A673 (cell line): ENCODE measurements at regions not wholly inside any gene's neighbourhood (a gene's known extent, or its start where the extent isn't known, plus 50 kb on each side); places are given as distances from the start of the nearest gene placed in this dataset.

Experiments
- BruUV-seq: library from RNA; stranded (reverse); fragments of 400-500 nt; replicated peaks from 2 replicates; lab custom pipeline; 2021; lab: Mats Ljungman, UMichigan
- CTCF ChIA-PET: fragments of 300-600 bp; sonication (Branson Sonifier 250); formaldehyde crosslinking; loops from one replicate; lab custom pipeline; 2022; ENCODE audit warnings: antibody characterized with exemption; lab: Charles Lee
- POLR2A ChIA-PET: fragments of 300-600 bp; sonication (Branson Sonifier 250); formaldehyde crosslinking; loops from one replicate; lab custom pipeline; 2022; ENCODE audit warnings: antibody characterized with exemption; ENCODE audit not compliant: low non-redundant PET; lab: Charles Lee
- DNase-seq: peaks from one replicate; pipeline ENCODE4 v3.0.0-alpha.2; 2015; ENCODE audit warnings: low spot score
- H3K27ac ChIP-seq: fragments of 200-600 bp; sonication (generic); 2 replicates; pipeline ENCODE4 v1.5.1; 2016; ENCODE audit warnings: mixed run types, low read depth, mild to moderate bottlenecking, mixed read lengths, antibody characterized with exemption, low read length; ENCODE audit not compliant: poor library complexity, severe bottlenecking
- H3K27me3 ChIP-seq: fragments of 200-600 bp; sonication (generic); replicated peaks from 2 replicates; pipeline ENCODE4 v1.6.1; 2017; ENCODE audit warnings: mixed run types, low read depth, mild to moderate bottlenecking, mixed read lengths, antibody characterized with exemption, low read length; ENCODE audit not compliant: insufficient read depth, poor library complexity
- H3K36me3 ChIP-seq: fragments of 200-600 bp; sonication (generic); 2 replicates; pipeline ENCODE4 v1.6.1; 2016; ENCODE audit warnings: mixed run types, mild to moderate bottlenecking, mixed read lengths, antibody characterized with exemption, low read length; ENCODE audit not compliant: insufficient read depth, poor library complexity, severe bottlenecking
- H3K4me1 ChIP-seq: fragments of 200-600 bp; sonication (generic); 2 replicates; pipeline ENCODE4 v1.6.1; 2017; ENCODE audit warnings: mixed run types, mild to moderate bottlenecking, mixed read lengths, antibody characterized with exemption, low read length; ENCODE audit not compliant: insufficient read depth, poor library complexity, severe bottlenecking
- H3K4me3 ChIP-seq: fragments of 200-600 bp; sonication (generic); 2 replicates; pipeline ENCODE4 v1.5.1; 2016; ENCODE audit warnings: low read depth, mixed run types, mild to moderate bottlenecking, mixed read lengths, low read length; ENCODE audit not compliant: poor library complexity, severe bottlenecking
- H3K9me3 ChIP-seq: fragments of 200-600 bp; sonication (generic); 2 replicates; pipeline ENCODE4 v1.6.1; 2016; ENCODE audit warnings: mixed run types, low read depth, mild to moderate bottlenecking, mixed read lengths, antibody characterized with exemption, low read length; ENCODE audit not compliant: poor library complexity, severe bottlenecking
- EZH2 ChIP-seq: fragments of 200-600 bp; sonication (generic); IDR thresholded peaks from 2 replicates; pipeline ENCODE4 v1.6.1; 2017; ENCODE audit warnings: borderline replicate concordance, low read depth, mild to moderate bottlenecking, mixed read lengths, antibody characterized with exemption, low read length; ENCODE audit not compliant: poor library complexity, severe bottlenecking
- intact Hi-C: fragments of 100-400 bp; cut with micrococcal nuclease; formaldehyde crosslinking; loops from one replicate; pipeline ENCODE4 v1.10.0; 2022; ENCODE audit not compliant: unreplicated experiment
- TF ChIP-seq, protein P1 (sequence below): fragments of 300-800, 200-600 bp; sonication (generic); conservative IDR thresholded peaks from 2 replicates; pipeline ENCODE4 v1.5.1; 2017; ENCODE audit warnings: low read depth, mild to moderate bottlenecking, antibody characterized with exemption, low read length, moderate library complexity, mixed read lengths

GRCh38 chr4:128709268-128709667, 100.2 kb upstream of the JADE1 start:
- H3K27me3 ChIP-seq = no peaks in the 10 kb centered on the region
- no peak overlapping the region for H3K4me3 ChIP-seq
- H3K9me3 ChIP-seq = no peaks in the 10 kb centered on the region
- peaks cover 12% of the 10 kb centered on the region for H3K4me1 ChIP-seq
- no peak overlapping the region for H3K27ac ChIP-seq
- TF ChIP-seq, protein P1, sequence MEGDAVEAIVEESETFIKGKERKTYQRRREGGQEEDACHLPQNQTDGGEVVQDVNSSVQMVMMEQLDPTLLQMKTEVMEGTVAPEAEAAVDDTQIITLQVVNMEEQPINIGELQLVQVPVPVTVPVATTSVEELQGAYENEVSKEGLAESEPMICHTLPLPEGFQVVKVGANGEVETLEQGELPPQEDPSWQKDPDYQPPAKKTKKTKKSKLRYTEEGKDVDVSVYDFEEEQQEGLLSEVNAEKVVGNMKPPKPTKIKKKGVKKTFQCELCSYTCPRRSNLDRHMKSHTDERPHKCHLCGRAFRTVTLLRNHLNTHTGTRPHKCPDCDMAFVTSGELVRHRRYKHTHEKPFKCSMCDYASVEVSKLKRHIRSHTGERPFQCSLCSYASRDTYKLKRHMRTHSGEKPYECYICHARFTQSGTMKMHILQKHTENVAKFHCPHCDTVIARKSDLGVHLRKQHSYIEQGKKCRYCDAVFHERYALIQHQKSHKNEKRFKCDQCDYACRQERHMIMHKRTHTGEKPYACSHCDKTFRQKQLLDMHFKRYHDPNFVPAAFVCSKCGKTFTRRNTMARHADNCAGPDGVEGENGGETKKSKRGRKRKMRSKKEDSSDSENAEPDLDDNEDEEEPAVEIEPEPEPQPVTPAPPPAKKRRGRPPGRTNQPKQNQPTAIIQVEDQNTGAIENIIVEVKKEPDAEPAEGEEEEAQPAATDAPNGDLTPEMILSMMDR = no peak
- TF ChIP-seq EZH2 = no peak
- POLR2A ChIA-PET = no interaction called here
- H3K36me3 ChIP-seq = no peaks in the 10 kb centered on the region
- no TSS peak for BruUV-seq
- no peak for DNase-seq
- CTCF ChIA-PET = no interaction called here
- intact Hi-C loops = no loop called here

DNA sequence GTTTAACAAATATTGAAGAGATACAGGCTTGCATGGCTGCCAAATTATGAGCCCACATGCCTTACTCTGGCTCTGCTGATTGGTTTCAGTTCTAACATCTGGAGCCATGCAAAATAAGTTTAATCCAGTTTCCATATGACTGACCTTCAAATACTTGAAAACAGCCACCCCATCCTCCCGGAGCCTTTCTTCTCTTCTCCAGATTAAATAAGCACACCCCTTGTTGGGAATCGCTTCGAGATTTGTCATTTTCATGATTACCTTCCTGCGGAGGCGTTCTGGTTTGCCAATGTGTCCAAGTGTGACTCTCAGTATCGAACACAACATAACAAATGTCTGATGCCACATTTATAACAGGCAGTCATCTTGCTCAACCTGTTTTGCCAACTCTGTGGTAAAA, 101.6 kb upstream of the JADE1 start:
- Histone ChIP-seq H3K9me3 (no peaks in the 10 kb centered on the region), H3K27ac (no peak overlapping the region), H3K27me3 (no peaks in the 10 kb centered on the region), H3K4me1 (peaks cover 12% of the 10 kb centered on the region), H3K4me3 (no peak overlapping the region), H3K36me3 (no peaks in the 10 kb centered on the region)
- no TSS peak for BruUV-seq
- POLR2A ChIA-PET = no interaction called here
- no peak for DNase-seq
- TF ChIP-seq, protein P1 = no peak
- no peak for TF ChIP-seq EZH2
- CTCF ChIA-PET = no interaction called here
- intact Hi-C loops = no loop called here

DNA sequence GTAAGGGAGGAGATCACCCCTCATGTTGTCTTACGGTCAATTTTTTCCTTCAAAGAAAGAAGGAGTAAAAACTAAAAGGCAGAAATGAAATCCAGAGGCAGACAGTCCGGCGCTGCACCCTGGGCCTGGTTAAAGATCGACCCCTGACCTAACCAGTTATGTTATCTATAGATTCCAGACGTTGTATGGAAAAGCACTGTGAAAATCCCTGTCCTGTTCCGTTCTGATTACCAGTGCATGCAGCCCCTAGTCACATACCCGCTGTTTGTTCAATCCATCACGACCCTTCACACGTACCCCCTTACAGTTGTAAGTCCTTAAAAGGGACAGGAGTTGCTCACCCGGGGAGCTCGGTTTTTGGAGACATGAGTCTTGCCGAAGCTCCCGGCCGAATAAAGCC, 105.6 kb upstream of the JADE1 start:
- Histone ChIP-seq H3K27me3 (no peaks in the 10 kb centered on the region), H3K9me3 (no peaks in the 10 kb centered on the region), H3K4me1 (no peaks in the 10 kb centered on the region), H3K4me3 (no peak overlapping the region), H3K27ac (no peak overlapping the region), H3K36me3 (no peaks in the 10 kb centered on the region)
- no TSS peak for BruUV-seq
- CTCF ChIA-PET = no interaction called here
- intact Hi-C loops = no loop called here
- POLR2A ChIA-PET = no interaction called here
- no peak for TF ChIP-seq EZH2
- TF ChIP-seq, protein P1 = no peak
- DNase-seq = no peak
